M059J (cell line): ENCODE measurements at regions not wholly inside any gene's neighbourhood (a gene's known extent, or its start where the extent isn't known, plus 50 kb on each side); places are given as distances from the start of the nearest gene placed in this dataset.
A peak's percentile ranks its signal among the peaks of the same experiment; 100 is the strongest.
"Not testable (repeated sequence)": the region's sequence is repeated elsewhere in the genome, so short reads cannot be mapped to it uniquely, and the experiment has no call there.

ENCODE experiments used
- DNase-seq: peaks from one replicate; pipeline ENCODE4 v3.0.0-alpha.2; 2012; ENCODE audit warnings: low read depth

- DNase-seq: not testable (repeated sequence)
Measured at GRCh38 chr17:21514567-21514966, 138.4 kb downstream of the KCNJ12 start.

GRCh38 chr17:21517538-21518293 is 141.6 kb downstream of the KCNJ12 start:
- DNase-seq: no peak

DNA sequence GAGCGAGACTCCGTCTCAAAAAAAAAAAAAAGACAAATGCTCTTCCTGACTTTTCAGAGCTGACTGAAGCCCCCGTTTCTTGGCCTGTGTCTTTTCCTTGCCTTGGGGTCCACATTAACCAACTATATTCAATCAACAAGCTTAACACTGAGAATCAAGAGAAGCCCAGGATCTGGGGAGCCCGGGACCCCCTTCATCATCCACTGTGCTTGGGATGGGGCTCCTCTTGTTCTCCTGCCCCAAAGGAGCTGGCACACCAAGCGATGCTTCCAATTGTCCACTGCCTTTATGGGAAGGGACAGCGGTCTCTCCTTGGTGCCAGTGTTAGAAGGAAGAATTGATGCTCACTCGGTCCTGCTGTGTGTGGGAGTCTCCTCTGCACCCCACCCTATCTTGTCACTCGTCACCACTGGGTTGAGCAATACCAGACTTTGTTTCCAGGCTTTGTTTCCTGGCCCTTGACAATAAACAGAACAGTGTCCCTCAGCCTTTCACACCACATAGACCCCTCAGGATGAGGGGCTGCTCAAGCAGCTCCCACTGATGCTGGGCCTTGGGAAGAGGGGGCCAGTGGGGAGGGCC is 146.7 kb downstream of the KCNJ12 start:
- no peak for DNase-seq

GRCh38 chr17:21523497-21524210 is 147.5 kb downstream of the KCNJ12 start:
- no peak for DNase-seq

DNA sequence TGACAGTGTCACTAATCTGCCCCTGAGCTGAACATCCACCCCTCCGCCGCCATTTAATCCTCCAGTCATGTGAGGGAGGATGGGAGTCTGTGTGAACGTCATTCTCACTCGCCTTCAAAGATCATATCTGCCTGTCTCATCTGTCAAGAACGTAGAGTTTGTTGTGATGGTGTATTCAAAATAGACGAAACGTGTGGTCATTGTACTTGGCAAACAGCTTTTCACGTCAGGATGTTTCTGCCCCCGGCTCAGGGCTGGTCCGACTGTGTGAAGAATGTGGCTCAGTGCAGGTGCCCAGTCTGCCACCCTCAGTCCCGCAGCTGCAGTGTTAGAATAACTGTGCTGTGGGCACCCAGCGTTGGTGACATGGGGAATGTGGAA is 148.0 kb downstream of the KCNJ12 start:
- DNase-seq: peak; percentile 41

GRCh38 chr17:21525464-21526130 is 149.4 kb downstream of the KCNJ12 start:
- no peak for DNase-seq

- DNase-seq: no peak
Measured at GRCh38 chr17:21528031-21528695, 152.0 kb downstream of the KCNJ12 start.

- DNase-seq: no peak
Measured at GRCh38 chr17:21530311-21530710, 154.2 kb downstream of the KCNJ12 start.

- no peak for DNase-seq
Measured at GRCh38 chr17:21530841-21531240, 154.7 kb downstream of the KCNJ12 start.

DNA sequence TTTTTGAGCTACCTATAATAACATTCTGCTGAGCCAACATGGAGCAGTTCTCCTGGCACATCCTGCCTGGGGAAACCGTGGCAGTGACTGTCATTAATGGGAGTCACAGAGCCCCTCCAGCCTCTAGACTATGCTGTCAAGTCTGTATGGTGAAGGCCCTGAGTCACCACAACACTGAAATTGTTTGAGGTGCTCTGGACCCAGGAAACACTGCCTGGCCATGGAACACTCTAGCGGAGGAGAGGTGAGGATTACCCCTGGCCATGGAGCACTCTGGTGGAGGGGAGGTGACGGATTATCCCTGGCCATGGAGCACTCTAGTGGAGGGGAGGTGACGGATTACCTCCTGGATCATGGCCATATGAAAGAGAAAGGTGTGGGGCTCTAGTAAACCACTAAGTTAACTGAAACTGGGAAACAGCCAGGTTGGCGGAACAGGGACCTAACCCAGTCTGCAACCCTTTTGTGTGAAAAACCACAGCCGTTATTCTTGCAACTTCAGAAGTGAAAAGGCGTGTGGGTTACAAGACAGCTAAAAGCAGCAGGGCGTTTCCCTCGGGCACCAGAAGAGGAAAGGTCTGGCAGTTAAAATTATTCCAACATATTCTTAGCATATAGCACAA is 156.7 kb downstream of the KCNJ12 start:
- no peak for DNase-seq

- no peak for DNase-seq
Measured at GRCh38 chr17:21535686-21536375, 156.5 kb upstream of the KCNJ18 start.

- no peak for DNase-seq
Measured at GRCh38 chr17:21537302-21537701, 155.0 kb upstream of the KCNJ18 start.

DNA sequence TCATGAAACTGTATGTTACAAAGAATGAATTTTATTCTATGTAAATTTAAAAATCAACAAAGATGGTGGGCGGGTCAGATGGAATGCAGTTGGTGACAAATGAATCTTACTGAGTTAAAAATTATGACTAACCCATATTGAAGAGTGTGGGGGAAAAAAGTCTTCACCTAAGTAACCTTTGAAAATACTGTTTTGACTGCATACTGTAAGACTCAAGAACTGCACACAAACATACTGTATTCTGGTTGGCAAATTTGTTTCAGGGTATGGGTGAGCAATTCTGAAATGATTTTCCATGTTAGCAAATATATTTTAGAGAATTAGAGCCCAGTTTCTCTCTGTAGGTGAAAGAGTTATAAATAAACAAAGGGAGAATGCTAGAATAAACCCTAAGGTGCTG is 153.7 kb upstream of the KCNJ18 start:
- DNase-seq: no peak

DNA sequence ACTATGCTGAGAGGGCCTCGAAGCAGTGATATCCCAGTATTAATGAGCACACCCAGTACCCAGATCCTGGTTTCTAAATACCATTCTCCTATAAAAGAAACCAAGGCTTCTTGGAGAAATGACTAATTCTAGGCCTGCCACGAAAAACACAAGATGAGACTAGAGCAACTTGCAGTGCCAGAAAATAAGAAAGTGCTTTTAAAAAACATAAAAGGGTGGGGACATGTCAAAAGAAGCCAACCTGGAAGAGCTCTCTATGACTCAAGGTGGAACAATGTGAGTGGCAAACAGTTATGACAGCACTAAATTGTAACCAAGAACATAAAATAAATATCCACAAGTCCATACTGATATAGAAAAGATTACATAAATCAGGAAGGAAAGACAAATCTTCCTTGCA is 153.2 kb upstream of the KCNJ18 start:
- DNase-seq: peak; percentile 62

DNA sequence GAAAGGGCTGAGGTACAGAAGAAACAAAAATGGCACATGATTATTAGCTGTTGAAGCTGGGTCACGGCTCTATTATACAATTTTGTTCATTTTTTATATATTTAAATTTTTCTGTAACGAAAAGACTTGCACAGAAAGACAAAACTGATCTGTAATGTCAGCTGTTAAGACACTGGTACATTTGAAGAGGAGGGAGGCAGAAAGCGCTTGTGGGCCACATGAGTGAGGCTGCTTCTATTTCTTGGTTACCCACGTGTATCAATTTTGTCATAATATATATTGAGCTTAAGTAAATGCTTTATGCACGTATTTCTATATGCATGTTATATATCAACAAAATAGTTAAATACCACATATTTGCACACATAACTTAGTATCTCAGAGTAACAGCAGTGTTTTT is 151.8 kb upstream of the KCNJ18 start:
- no peak for DNase-seq

DNA sequence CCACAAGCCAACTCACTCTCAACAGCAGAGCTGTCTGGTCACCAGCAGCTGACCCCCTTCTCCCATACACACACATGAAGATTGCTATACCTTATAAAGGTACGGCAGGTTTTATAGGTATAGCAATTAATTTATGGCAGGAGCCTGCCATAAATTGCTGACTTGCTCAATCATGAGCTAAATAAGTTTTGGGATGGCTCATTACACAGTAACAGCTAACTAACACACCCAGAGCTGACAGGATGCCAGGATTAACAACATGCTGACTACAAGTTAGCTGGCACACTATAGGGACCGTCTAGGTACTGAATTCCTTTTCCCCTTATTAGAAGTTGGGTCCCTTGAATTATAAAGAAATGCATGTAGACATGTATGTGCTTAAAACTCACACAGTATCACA is 150.3 kb upstream of the KCNJ18 start:
- no peak for DNase-seq

GRCh38 chr17:21542991-21543390 is 149.3 kb upstream of the KCNJ18 start:
- no peak for DNase-seq

- DNase-seq: no peak
Measured at GRCh38 chr17:21545064-21545463, 147.3 kb upstream of the KCNJ18 start.

GRCh38 chr17:21548236-21548635 is 144.1 kb upstream of the KCNJ18 start:
- DNase-seq: peak; percentile 79

- DNase-seq: peak; percentile 76
Measured at GRCh38 chr17:21549107-21549687, 143.1 kb upstream of the KCNJ18 start.

DNA sequence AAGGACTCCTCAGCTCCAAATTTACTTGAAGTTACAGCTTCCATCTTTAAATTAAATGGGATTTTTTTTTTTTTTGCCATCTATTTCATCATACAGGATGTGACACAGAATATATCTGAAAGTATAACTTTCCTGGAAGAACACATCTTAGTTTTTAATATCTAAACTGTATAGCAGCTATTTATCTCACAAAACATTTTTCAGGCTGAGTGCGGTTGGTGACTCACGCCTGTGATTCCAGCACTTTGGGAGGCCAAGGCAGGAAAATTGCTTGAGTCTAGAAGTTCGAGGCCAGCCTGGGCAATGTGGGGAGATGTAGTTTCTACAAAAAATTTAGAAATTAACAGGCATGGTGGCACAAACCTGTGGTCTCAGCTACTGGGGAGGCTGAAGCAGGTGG is 142.3 kb upstream of the KCNJ18 start:
- peak; percentile 43 for DNase-seq
